ENCODE measurements at regions not wholly inside any gene's neighbourhood (a gene's known extent, or its start where the extent isn't known, plus 50 kb on each side); places are given as distances from the start of the nearest gene placed in this dataset.

- Histone ChIP-seq H3K4me2 (no peak overlapping the region), H3K79me2 (no peaks in the 10 kb centered on the region), H2AFZ (no peak overlapping the region), H3K36me3 (replicated peaks; ENCODE audit: insufficient read depth, low read depth) (no peaks in the 10 kb centered on the region), H4K20me1 (ENCODE audit: insufficient read depth, poor library complexity, severe bottlenecking) (no peaks in the 10 kb centered on the region), H3K9me2 (replicated peaks; ENCODE audit: insufficient read depth) (no peaks in the 10 kb centered on the region), H3K27ac (no peak overlapping the region), H3K4me3 (no peak overlapping the region), H3K4me1 (ENCODE audit: insufficient read depth) (peaks cover 11% of the 10 kb centered on the region), H3K27me3 (no peaks in the 10 kb centered on the region), H3K9me3 (ENCODE audit: low read depth) (no peaks in the 10 kb centered on the region)
- TF ChIP-seq CTCF (IDR thresholded peaks at IDR 0.05; ENCODE audit: poor library complexity): no peak
- TF ChIP-seq EZH2phosphoT487 (IDR thresholded peaks at IDR 0.05; ENCODE audit: low read depth, severe bottlenecking, unreplicated experiment): no peak
- TF ChIP-seq EZH2 (IDR thresholded peaks at IDR 0.05; ENCODE audit: borderline replicate concordance): no peak
- 89% methylated on average over 3 of the region's 3 CpGs for WGBS (ENCODE audit: low lambda C conversion rate, missing lambda C conversion rate)
- DNase-seq (ENCODE audit: low spot score): no peak
These were observed 221.8 kb upstream of the CDH5 start for GRCh38 chr16:66144641-66145040.

GRCh38 chr16:66143415-66143814 lies 223.1 kb upstream of the CDH5 start:
- no peak for TF ChIP-seq EZH2phosphoT487 (IDR thresholded peaks at IDR 0.05; ENCODE audit: low read depth, severe bottlenecking, unreplicated experiment)
- no peak for TF ChIP-seq CTCF (IDR thresholded peaks at IDR 0.05; ENCODE audit: poor library complexity)
- TF ChIP-seq EZH2 (IDR thresholded peaks at IDR 0.05; ENCODE audit: borderline replicate concordance): no peak
- Histone ChIP-seq H3K4me1 (ENCODE audit: insufficient read depth) (peaks cover 11% of the 10 kb centered on the region), H3K4me3 (no peak overlapping the region), H3K27ac (no peak overlapping the region), H3K27me3 (no peaks in the 10 kb centered on the region), H3K9me2 (replicated peaks; ENCODE audit: insufficient read depth) (no peaks in the 10 kb centered on the region), H3K79me2 (no peaks in the 10 kb centered on the region), H3K4me2 (no peak overlapping the region), H3K36me3 (replicated peaks; ENCODE audit: insufficient read depth, low read depth) (no peaks in the 10 kb centered on the region), H4K20me1 (ENCODE audit: insufficient read depth, poor library complexity, severe bottlenecking) (no peaks in the 10 kb centered on the region), H2AFZ (no peak overlapping the region), H3K9me3 (ENCODE audit: low read depth) (no peaks in the 10 kb centered on the region)
- WGBS (ENCODE audit: low lambda C conversion rate, missing lambda C conversion rate): 56% methylated on average over 1 of the region's 1 CpG
- no peak for DNase-seq (ENCODE audit: low spot score)

- Histone ChIP-seq H2AFZ (no peak overlapping the region), H4K20me1 (ENCODE audit: insufficient read depth, poor library complexity, severe bottlenecking) (no peaks in the 10 kb centered on the region), H3K4me2 (no peak overlapping the region), H3K27ac (no peak overlapping the region), H3K79me2 (no peaks in the 10 kb centered on the region), H3K36me3 (replicated peaks; ENCODE audit: insufficient read depth, low read depth) (no peaks in the 10 kb centered on the region), H3K9me3 (ENCODE audit: low read depth) (no peaks in the 10 kb centered on the region), H3K4me1 (ENCODE audit: insufficient read depth) (peaks cover 5% of the 10 kb centered on the region), H3K4me3 (no peak overlapping the region), H3K9me2 (replicated peaks; ENCODE audit: insufficient read depth) (no peaks in the 10 kb centered on the region), H3K27me3 (no peaks in the 10 kb centered on the region)
- no peak for DNase-seq (ENCODE audit: low spot score)
- TF ChIP-seq EZH2phosphoT487 (IDR thresholded peaks at IDR 0.05; ENCODE audit: low read depth, severe bottlenecking, unreplicated experiment): no peak
- TF ChIP-seq EZH2 (IDR thresholded peaks at IDR 0.05; ENCODE audit: borderline replicate concordance): no peak
- no peak for TF ChIP-seq CTCF (IDR thresholded peaks at IDR 0.05; ENCODE audit: poor library complexity)
- 84% methylated on average over 5 of the region's 5 CpGs for WGBS (ENCODE audit: low lambda C conversion rate, missing lambda C conversion rate)
These were observed 224.6 kb upstream of the CDH5 start for GRCh38 chr16:66141885-66142284.

GRCh38 chr16:66137853-66138252 lies 228.6 kb upstream of the CDH5 start:
- Histone ChIP-seq H2AFZ (peak overlapping the region; percentile 54), H4K20me1 (ENCODE audit: insufficient read depth, poor library complexity, severe bottlenecking) (no peaks in the 10 kb centered on the region), H3K27ac (no peak overlapping the region), H3K4me3 (no peak overlapping the region), H3K9me3 (ENCODE audit: low read depth) (no peaks in the 10 kb centered on the region), H3K9me2 (replicated peaks; ENCODE audit: insufficient read depth) (no peaks in the 10 kb centered on the region), H3K4me1 (ENCODE audit: insufficient read depth) (peaks cover 9% of the 10 kb centered on the region), H3K36me3 (replicated peaks; ENCODE audit: insufficient read depth, low read depth) (no peaks in the 10 kb centered on the region), H3K79me2 (no peaks in the 10 kb centered on the region), H3K4me2 (no peak overlapping the region), H3K27me3 (no peaks in the 10 kb centered on the region)
- TF ChIP-seq CTCF (IDR thresholded peaks at IDR 0.05; ENCODE audit: poor library complexity): no peak
- TF ChIP-seq EZH2 (IDR thresholded peaks at IDR 0.05; ENCODE audit: borderline replicate concordance): no peak
- no peak for TF ChIP-seq EZH2phosphoT487 (IDR thresholded peaks at IDR 0.05; ENCODE audit: low read depth, severe bottlenecking, unreplicated experiment)
- 56% methylated on average over 3 of the region's 3 CpGs for WGBS (ENCODE audit: low lambda C conversion rate, missing lambda C conversion rate)
- no peak for DNase-seq (ENCODE audit: low spot score)
